D341Med (cell line): ENCODE measurements at regions not wholly inside any gene's neighbourhood (a gene's known extent, or its start where the extent isn't known, plus 50 kb on each side); places are given as distances from the start of the nearest gene placed in this dataset.
A peak's percentile ranks its signal among the peaks of the same experiment; 100 is the strongest.

Source experiments
- DNase-seq: peaks from one replicate; pipeline ENCODE4 v3.0.0; 2012; ENCODE audit warnings: low spot score

- DNase-seq: no peak
Observed at GRCh38 chr6:91126876-91127275, 540.0 kb upstream of the MAP3K7 start.

GRCh38 chr6:91117550-91117949 lies 530.7 kb upstream of the MAP3K7 start:
- DNase-seq: no peak

GRCh38 chr6:91114123-91114708 lies 527.3 kb upstream of the MAP3K7 start:
- no peak for DNase-seq

GRCh38 chr6:91106083-91106482 lies 519.2 kb upstream of the MAP3K7 start:
- no peak for DNase-seq

GRCh38 chr6:91105532-91105931 lies 518.7 kb upstream of the MAP3K7 start:
- no peak for DNase-seq

- no peak for DNase-seq
Observed at GRCh38 chr6:91099479-91099878, 512.6 kb upstream of the MAP3K7 start.

DNA sequence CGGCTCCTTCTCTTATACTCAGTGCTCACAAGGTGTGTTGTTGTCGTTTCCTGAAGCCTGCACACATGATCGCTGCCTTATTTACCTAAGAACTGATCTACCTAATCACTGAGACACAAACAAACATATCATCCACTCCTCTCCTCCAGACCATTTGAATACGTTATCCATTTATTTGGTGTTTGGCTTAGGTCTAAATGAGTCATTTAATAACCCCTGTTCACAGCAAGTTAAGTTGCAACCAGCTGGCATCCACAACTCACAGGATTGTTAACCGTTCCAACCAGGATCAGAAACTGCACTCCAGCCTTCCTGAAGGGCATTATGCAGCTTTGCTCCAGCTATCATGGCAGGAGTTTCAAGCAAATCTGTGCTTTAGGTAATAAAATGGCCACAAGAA lies 511.1 kb upstream of the MAP3K7 start:
- no peak for DNase-seq

- DNase-seq: no peak
Observed at GRCh38 chr6:91097364-91097763, 510.5 kb upstream of the MAP3K7 start.

GRCh38 chr6:91094806-91095475 lies 508.1 kb upstream of the MAP3K7 start:
- no peak for DNase-seq

DNA sequence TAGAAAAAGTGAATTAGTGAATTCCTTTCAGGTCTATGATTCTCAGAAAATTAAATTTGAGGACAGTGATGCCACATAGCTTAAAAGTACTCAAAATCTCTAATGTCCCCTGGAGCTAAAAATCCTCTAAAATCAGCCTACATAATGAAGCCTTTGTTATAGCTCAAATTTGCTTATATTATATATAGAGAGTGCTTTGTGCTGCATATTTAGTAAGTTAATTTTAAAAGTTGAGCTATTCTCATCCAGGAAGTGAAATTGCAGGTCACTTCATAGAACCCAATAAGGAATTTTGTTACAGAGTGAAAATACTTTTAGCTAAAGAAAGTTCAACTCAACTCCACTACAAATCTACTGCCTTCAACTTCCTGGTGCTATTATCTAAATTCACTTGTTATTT lies 507.5 kb upstream of the MAP3K7 start:
- DNase-seq: no peak

GRCh38 chr6:91088976-91089375 lies 502.1 kb upstream of the MAP3K7 start:
- DNase-seq: no peak

GRCh38 chr6:91088515-91088914 lies 501.6 kb upstream of the MAP3K7 start:
- no peak for DNase-seq

DNA sequence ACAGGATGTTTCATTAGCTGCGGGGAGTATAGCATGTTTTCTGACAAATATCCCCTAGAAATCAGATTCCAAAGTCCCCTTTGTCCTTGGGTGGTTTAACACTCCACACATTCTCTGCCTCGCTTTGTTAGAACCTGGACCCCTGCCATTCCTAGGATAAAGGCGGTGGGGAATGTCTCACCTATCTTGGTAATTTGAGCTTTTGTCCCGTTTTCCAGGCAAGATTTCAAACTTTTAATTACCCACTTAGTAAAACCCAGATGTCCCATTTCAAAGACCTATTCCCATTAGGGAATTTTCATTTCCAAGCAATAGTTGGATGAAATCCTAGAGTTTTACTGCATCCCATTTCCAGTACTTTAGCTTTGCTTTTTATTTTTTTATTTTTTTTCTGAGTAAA lies 501.0 kb upstream of the MAP3K7 start:
- no peak for DNase-seq

- no peak for DNase-seq
Observed at GRCh38 chr6:91083211-91083610, 496.3 kb upstream of the MAP3K7 start.

DNA sequence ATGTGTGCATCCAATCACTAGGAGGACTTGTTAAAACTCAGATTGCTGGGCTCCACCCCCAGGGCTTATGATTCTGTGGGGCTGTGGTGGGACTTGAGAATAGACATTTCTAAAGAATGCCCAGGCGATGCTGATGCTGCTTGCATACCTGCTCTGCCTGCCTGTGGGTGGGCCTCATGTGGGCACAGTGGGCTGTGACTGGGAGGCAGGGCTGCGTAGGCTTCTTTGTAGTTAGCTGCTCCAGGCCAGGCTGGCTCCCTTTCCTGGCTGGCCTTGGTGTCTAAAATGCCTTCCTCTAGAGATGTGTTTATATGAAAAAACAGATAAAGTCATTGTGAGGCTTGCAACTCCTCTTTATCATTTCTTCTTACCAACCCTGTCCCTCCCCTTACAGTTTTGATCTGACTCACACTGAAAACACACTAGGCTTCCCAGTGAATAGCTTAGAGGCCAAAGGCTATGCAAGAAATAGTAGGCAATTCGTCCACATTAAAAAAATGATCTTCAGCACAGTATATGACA lies 495.5 kb upstream of the MAP3K7 start:
- DNase-seq: no peak

DNA sequence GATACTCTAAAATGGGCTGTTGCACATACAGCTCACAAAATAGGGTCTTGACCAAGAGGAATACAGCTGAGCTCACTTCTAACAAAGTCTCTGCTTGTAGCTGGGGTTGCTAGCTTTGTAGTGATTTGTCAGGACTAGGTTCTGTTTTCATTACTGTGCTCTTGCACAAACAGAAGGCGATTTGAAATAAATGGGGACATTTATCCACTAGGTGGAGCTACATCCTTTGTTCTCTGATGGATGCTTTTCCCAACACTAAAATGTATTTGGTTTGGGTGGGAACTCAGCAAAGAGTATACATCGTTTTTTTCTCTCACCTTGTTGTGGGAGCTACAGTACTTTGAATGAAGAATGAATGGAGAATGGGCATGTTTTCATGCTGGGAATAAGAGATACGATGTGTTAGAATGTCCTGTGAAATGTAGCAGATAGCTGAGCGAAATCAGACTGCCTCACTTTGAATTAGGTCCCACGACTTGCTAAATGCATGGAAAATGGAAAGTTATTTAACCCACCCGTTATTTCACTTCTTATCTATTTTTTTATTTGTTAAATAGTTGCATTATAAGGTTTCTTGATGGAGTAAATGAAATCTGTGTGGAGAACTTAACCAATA lies 494.7 kb upstream of the MAP3K7 start:
- peak; percentile 46 for DNase-seq

DNA sequence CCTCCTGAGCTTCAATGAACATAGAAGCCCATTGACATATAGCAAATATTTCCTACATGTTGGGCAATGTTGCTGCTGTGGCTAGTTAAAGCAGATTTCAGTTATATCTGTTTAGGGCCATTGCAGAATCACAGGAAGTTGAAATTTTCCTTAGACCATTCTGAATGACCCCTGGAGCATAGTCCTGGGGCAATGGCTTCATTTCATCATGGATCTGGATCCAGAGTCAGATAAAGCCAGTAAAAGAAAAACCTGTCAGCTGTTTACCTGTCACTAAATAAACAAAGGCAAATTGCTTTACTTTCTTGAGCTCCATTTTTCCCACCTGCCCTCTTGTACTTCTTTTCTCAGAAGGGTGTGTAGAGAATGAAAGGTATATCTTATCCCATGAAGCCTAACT lies 494.0 kb upstream of the MAP3K7 start:
- no peak for DNase-seq

DNA sequence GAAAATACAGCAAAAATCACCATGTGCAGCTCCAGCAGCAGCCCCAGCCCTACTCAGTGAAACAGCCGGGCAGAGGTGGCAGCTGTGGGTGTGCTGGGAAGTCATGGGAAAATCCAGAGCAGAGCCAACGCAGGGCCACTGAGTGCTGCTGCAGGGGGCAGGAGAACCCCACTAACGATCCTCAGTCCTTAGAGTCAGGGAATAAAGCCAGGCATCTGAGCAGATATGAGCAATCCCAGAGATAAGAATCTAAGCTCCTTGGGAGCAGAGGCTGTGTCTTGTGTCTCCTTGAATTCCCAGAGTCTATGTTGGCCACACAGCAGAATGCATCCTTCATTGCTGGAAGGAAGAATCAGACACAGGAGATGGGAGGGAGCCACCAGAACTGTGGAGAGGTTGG lies 493.1 kb upstream of the MAP3K7 start:
- no peak for DNase-seq

DNA sequence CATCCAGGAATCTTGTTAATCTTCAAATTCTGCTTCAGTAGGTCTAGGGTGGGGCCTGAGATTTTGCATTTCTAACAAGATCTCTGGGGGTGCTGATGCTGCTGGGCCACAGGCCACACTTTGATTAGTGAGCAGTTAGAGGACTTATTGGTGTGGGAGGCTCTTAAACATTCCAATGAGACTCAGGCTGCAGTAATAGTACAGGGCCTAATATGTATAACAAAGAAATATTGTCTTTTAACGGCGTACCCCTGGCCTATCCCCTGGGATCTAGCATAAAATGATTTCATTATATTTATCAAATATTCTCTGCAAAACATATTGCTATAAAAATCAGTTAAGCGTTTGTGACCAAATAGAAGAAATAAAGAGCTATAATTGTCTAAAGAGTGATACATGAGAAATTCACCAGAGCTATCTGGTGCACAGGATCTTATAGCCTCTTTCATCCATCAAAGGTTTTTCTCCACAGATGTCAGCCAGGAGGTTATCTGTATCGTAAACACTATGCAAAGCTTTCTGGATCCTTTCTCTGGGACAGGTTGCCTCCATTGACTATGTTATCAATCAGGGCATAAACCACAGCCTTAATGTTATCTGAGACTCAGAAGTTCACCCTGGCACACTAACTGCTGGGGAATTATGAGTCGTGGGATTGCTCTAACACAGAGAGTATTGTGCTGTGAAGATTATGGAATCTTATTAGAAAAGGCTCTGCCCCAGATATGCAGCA lies 488.5 kb upstream of the MAP3K7 start:
- DNase-seq: no peak

- DNase-seq: no peak
Observed at GRCh38 chr6:91063362-91063761, 476.5 kb upstream of the MAP3K7 start.

GRCh38 chr6:91057689-91058088 lies 470.8 kb upstream of the MAP3K7 start:
- no peak for DNase-seq

- no peak for DNase-seq
Observed at GRCh38 chr6:91055959-91056358, 469.1 kb upstream of the MAP3K7 start.
